ENCODE measurements at regions not wholly inside any gene's neighbourhood (a gene's known extent, or its start where the extent isn't known, plus 50 kb on each side); places are given as distances from the start of the nearest gene placed in this dataset.

DNA sequence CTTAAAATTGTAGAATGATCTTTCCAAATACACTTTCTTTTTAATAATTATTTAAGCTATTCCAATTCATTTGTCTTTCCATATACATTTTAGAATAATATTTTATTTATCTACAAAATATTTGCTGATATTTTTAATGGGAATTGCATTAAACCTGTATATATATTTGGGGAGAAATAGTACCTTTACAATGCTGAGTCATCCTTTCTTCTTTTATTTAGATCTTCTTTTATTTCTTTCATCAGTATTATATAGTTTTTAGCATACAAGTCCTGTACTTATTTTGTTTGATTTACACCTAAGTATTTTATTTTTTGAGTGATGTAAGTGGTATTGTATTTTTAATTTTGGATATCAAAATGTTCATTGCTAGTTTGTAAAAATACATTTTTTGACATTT, 639.5 kb upstream of the GOT2 start:
- TF ChIP-seq CTCF (IDR thresholded peaks at IDR 0.05; ENCODE audit: poor library complexity) (no peak), EZH2 (IDR thresholded peaks at IDR 0.05; ENCODE audit: borderline replicate concordance) (no peak), EZH2phosphoT487 (IDR thresholded peaks at IDR 0.05; ENCODE audit: low read depth, severe bottlenecking, unreplicated experiment) (no peak)

Measured in hepatocyte (in vitro differentiated cells).